Fibroblast of skin of abdomen (primary cell): ENCODE measurements at regions not wholly inside any gene's neighbourhood (a gene's known extent, or its start where the extent isn't known, plus 50 kb on each side); places are given as distances from the start of the nearest gene placed in this dataset.

Experiments used
- DNase-seq: peaks from one replicate; pipeline ENCODE4 v3.0.0-alpha.2; 2013

DNA sequence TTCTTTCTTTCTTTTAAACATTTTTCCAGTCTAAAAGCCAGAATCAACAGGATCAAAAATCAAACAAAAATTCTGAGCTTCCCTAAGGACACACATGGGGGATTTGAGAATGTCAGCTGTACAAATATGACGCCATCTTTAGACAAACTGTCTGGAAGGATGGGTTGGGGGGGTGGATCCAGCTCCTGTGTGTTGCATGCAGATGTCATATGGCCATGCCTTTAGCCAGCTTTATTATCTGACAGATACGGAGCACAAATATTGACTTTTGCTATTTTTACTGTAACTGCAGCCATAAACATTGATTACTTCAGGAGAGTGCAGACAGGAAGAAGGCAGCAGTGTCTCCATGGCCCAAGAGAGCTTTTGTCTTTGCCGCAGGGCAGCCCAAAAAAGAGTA is 279.4 kb upstream of the ELAC2 start:
- DNase-seq, result peak; percentile 17

DNA sequence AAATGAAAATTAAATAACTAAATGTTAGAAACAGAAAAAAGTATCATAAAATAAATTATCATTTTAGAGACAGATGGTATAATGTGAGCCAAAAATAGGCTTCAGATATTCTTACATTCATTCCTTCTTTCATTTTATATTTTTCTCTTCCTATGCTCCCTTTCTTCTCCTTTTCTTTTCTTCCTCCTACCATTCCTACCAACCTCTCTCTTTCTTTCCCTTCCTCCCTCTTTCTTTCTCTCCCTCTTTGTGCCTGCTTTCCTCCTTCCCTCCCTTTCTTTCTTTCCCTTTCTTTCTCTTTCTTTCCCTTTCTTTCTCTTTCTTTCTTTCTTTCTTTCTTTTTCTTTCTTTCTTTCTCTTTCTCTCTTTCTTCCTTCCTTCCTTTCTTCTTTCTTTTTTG is 275.6 kb upstream of the ELAC2 start:
- no peak for DNase-seq

DNA sequence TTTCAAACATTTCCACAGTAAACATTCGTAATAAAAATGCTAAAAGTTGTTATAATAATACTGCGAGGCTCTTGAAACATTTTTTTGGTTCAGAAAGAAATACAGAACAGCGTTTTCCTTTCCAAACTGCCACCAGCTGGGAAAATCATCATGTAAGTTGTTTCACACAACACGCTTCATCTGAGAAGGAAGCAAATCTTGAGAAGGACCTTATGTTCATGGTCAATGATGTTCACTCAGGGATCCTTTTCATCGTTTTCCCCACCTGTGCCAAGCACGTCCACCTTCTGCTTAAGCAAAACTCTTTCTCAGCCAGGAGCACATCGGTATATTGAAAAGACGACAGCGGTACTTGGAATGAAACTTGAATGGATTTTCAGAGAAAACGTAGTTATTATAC is 274.5 kb upstream of the ELAC2 start:
- no peak for DNase-seq

DNA sequence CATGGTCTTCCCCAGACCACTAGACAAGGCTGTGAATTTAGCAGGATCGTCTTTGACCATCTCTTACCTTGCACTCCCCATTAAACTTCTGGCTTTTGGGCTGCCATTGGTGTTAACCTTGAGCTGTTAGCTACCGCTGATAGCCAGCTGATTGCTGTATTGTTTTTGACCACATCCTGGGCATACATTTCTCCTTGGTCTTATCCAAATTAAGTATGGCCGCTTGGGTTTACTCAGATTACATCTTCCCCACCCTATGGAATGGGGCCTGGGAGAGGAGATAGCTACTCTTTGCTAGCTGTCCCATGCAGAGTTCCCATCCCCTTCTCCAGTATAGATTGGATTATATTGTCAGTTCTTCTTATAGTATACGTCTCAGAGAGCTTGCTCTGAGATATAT is 270.4 kb upstream of the ELAC2 start:
- no peak for DNase-seq

DNA sequence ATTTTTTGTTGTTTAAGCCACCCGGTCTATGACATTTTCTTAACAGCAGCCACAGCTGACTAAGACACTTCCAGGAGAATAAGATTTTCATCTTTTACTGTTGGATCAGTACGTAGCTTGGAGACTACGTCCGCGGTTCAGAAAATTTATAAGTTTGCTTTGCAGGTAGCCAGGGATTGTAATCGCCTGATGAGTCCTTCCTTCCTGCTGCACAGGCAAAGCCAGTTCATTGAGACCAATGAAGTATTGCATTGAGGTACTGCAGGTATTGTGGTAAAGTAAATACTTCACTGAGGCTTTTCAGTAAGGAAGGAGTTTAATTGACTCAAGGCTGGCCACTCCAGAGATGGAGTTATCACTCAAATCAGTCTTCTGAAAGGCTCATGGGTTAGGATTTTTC is 269.4 kb upstream of the ELAC2 start:
- no peak for DNase-seq

DNA sequence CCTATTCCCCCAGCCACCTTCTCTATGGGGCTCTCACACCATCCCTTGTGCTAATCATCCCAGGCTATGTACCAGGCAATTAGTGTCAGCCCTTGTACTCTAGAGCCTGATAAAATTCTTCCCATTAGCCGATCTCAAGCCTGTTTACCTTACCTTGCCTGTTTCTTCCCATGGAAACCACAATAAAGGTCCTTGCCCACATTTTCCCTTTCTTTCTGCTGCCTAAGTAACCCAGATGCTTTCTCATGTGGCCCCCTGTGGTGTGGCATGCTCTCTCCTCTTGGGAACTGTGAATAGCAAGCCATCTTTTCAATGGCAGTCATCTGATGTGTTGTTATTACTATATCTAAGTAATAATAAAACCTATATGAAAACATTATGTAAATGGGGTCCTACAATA is 265.8 kb upstream of the ELAC2 start:
- DNase-seq, result no peak

DNA sequence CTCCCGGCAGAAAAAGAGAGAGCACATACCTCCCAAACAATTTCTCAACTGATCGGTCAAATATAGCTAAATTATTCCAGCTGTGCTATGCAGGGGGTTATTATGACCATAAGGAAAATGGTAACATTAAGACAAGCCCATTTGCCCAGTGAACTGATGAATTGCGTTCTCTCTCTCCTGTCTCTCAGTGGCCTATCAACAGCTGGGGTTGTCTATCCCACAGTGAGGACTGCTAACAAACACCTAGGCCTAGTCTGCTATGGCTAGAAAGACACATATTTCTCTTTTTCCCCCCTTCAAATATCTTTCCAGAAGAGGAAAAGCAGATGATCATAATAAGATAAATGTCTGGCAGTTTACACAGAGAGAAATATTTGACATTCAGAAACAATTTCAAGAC is 263.8 kb upstream of the ELAC2 start:
- peak; percentile 30 for DNase-seq

DNA sequence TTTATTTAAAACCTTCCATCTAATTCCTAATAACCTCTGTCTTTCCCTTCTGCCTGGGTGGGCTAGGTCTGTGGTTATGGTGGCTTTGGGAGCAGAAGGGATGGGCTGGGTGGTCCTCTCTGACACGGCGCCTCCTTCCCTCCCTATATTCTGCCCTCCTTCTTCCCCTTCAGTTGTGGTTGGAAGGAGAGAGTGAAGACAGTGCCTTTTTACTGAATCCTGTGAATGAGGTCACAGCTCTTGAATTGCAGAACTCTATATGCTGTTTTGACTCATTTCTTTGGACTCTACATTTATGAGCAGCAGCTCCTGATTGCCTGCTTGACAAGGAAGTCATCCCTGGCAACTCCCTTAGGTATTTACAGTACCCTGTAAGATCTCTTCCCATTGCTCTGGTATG is 256.0 kb upstream of the ELAC2 start:
- DNase-seq, result peak; percentile 89

DNA sequence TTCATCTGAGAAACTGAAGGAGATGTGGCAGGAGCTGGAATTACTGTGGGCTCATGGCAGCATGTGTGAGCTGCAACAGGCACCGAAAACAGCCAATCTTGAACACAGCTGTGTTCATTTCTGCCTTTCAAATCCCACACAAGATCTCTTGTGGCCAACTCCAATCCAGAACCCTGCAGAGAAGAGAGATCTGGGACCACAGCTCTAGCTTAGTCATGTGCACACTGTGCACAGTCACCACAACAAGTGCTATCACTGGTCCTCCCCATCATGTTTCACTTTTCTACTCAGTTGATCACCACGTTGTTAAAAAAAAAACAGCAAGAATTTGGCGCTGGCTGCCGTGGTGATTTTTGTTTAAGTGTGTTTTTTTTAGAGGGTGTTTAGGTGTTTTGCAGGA is 254.5 kb upstream of the ELAC2 start:
- peak; percentile 39 for DNase-seq

DNA sequence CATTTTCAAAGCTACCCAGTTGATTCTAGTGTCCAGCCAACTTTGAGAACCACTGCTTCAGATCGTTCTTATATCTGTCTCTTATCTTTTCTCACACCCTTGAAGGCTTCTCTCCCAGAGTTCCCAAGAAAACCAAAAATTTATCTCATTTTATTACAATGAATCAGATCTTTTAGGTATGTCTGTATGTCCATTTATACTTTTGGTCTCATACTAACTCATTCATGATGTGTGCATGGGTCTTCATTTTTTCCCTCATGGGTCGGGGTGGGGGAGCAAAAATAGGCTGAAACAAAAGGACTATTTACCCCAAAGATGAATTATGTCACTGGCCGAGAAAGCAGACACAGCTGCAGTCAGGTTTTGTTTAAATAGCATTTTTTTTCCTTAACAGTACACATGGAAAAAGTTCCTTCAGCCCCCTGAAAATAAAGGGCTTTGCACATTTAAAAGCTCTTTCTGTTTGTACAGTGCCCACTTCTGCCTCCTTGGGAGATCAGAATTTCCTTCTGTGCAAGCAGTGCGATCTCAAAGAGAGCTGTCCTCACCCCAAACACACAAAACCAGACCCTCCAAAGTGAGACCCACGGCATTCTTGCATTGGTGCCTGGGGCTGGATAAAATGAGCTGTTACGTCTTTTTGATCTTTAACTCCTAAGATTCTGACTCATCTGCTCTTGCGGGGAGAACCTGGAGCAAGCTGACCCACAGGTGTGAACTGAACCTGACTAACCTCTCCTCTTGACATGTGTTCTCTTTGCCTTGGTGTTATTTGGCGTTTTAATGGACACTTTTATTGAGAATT is 251.2 kb upstream of the ELAC2 start:
- DNase-seq, result peak; percentile 56

DNA sequence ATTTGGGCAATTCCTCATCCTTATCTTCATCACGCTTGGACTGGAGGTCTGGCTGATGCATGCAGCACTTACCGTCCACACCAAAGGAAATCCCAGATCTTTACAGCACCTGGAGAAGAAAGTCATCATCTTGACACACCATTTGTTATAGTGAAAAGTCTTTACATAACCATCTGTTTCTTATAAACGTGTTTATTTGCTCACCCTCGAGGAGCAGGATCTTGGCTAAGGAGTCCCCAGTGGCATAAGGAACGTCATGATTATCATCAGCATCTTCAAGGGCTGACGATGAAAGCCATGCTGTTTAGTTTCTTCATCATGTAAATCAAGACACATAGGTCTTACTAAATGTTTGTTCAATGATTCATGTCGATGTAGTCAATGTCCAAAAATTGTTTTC is 248.8 kb upstream of the ELAC2 start:
- DNase-seq, result peak; percentile 93

DNA sequence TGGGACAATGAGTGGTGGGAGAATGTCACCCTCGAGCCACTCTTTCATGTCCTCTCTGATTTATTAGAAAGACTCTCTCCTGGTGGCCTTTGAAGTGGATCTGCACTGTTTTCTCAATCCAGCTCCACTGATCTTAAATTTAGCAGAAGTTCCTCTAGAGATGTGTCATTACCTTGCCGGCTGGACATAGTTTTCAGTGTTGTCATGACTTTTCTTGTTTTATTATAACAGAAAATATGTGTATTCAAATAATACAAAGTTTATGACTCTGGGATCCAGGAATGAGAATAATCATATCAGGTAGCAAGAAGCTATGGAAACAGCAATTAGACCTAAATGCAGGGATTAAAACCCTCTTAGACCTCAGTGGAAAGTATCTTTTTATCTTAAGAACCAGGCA is 247.5 kb upstream of the ELAC2 start:
- peak; percentile 42 for DNase-seq

DNA sequence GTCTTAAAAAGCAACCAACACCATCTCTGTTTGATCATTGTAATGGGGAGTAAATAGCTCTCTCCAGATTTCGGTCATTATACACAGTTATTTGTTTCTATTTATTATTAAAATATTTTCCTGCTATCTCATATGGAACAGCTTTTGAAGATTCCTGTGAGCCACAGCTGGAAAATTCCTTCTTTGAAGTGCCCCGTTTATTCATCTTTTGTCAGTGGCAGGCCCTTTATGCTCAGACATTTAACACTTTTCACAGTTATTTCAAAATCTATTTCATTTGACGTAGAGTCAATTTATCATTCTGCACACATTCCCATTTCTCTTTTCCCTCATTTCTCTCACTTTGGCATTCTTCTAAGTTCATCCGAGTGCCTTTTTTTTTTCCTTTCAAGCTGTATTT is 245.9 kb upstream of the ELAC2 start:
- DNase-seq, result no peak

DNA sequence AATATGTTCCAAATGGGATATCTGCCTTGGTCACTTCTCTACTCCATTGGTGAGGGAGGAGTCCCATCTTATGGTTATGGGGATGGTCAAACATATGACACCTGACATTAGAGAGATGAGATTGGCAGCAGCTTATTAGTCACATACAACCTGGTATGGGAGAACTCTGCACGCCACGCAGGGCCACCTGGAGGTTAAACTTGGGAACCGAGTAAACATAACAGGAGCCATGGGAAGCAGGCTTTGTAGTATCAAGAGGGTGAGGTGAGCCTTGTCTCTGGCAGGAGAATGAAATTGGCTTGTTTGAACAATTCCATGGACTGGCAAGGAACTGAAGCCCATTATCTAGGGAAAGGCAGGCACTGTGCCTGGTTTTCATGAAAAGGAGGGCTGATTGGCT is 238.7 kb upstream of the ELAC2 start:
- DNase-seq, result no peak

DNA sequence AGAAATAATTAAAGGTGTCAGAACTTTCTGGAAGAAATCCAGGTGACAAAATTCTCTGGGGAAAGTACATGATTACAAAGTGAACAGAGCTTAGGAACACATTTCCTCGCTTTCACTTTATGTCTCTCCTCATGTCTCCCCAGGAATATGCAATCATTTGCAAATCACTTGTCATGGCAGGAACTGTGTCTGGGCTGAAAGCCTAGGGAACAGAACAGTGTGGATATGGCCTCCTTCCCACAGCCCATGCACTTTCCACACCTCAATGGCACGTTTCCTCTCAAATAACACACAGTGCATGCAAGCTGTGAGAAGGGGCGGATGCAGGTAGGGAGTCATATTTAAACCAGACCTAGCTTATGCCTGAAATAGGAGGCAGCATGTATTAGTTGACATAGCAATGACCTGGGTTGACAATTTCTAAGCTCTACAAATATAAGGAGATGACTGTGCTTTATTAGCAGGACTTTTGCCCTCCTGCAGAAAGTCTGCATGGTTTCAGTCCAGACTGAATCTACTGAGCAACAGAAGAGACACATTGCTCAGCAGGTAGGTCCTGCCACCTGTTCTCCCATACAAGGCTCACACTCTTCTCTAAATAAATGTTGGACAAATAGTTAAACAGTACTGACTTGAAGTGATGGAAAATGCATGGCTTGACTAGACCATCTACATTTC is 236.0 kb upstream of the ELAC2 start:
- DNase-seq, result no peak

DNA sequence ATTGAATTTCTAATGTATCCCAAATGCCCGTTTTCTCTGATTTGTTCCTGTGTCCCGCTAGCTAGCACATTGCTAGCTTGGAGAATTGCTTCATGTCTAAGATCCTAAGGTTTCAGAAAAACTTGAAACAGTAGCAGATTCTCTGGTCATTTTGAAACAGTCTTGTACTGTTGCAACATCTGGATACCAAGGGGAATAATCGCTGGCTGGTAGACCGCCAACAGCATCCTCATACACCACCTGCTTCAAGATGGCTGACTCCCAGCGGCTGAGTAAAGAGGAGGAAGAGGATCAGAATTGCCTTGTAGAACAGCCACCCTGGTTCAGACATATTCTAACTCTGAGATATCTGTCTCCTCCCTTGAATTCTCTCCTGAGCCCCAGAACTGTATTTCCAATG is 226.7 kb upstream of the ELAC2 start:
- DNase-seq, result peak; percentile 47

DNA sequence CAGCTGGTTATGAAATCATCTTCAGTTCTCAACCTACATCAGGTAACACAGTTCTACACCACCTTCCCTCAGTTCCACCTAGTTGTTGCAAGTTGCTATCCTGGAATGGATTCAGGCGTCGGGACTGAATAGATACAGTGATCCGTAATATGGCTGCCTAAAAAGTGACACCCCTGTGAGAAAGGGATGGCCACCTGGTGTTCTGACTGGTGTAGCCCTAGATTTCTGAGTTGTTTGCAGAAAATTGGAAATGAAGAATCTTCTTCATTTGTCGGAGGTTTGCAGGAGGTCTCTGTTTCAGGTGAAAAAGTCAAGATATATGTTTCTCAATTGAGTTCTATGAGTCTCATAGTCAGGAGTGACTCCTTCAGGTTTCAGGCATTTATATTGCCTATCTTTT is 225.8 kb upstream of the ELAC2 start:
- no peak for DNase-seq

DNA sequence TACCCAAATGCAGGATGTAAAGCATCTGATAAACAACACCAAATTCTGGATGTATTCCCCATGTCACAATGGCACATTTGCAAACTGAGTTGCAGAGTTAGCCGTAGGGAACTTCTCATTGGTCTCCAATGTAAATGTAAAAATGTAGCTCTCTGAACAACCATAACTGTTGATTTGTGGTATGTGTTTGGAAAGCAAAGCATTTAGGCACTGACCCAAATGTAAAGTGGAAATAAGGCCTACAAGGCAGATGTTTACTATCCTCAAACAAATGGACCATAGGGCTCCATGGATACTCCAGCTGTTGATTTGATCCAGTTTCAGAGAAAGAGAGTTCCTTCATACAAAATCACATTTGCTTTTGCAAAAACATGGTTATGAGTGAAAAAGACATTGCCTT is 223.0 kb upstream of the ELAC2 start:
- no peak for DNase-seq

DNA sequence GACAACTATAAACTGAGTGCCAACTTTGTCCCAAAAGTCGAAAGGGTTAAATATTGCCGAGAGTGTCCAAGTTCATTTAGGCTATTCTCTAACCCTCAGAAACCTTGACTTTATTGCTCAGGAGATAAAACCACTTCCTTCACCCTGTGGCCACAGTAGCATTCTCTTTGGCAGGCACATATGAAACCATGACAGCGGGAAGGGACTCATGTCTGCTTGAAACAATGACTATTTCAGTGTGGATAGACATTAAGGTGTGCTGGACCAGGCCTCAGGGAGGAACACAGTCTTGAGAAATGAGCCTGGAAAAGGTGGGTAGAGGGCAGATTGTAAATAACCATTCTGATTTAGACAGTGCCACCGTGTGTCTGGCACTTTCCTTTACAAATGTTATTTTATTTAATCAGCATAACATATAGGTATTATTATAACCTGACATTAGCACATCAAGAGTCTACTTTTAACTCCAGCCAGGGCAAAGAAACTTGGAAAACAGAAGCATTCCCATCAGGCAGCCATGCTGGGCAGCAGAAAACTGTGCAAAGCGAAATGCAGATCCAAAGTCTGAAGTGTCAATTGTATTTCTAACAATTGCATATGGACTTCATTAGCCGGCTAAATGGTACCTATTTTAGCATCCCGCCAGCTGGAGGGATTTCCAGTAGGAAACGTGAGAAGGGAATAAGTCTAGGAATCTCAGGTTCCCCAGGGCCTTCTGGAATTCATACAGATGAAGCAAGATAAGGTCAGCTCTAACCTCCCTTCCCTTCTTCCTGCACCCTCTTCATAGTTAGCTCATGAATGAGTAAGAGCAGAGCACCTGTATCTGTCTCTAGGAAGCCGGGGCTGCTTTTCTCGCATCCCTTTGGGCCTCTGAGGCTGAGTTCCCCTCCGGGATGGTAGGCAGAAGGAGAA is 212.8 kb upstream of the ELAC2 start:
- peak; percentile 61 for DNase-seq

DNA sequence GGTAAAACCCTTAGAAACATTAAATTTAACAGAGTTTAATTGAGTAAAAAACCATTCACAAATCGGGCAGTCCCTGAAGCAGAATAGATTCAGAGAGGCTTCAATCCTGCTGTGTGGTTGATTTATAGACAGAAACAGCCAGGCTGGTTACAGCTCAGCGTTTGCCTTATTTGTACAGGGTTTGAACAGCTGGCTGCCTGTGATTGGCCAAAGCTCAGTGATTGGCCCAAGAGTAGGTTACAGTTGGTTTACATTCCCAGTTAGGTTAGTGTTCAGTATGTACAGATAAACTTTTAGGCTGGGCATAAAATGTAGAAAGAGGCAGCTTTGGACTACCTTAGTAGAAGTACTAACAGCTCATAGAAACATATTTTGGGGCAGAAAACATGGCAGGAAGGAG is 210.4 kb upstream of the ELAC2 start:
- DNase-seq, result peak; percentile 5

DNA sequence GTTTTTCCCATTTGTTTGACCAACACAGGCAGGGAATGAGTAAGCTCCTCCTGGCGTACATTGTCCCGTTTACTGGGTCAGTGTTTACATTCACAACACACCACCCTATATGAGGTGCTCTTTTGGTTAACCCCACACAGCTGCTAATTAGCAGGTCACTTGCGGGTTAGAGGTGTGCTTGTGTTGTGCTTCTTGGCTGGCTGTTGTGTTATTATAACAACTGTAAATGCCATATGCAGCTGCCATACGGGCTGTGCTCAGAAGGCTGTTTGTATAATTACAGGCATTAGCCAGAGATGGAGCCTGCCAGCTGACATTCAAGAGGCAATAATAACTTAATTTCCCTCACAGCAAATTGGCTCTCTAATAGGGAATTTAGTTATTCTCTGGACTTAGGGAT is 205.1 kb upstream of the ELAC2 start:
- DNase-seq, result no peak

DNA sequence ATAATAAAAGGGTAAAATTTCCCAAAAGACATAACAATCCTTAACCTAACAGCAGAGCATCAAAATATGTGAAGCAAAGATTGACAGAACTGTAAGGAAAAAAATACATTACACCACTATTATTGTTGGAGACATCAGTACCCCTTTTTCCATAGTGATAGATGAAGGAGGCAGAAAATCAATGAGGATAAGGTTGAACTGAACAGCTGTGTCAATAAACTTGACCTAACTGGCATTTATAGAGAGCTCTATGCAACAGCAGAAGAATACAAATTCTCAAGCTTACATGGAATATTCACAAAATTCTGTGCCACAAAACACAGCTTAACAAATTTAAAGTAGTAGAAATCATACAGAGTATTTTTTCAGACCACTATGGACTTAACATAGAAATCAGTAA is 195.0 kb upstream of the ELAC2 start:
- no peak for DNase-seq

DNA sequence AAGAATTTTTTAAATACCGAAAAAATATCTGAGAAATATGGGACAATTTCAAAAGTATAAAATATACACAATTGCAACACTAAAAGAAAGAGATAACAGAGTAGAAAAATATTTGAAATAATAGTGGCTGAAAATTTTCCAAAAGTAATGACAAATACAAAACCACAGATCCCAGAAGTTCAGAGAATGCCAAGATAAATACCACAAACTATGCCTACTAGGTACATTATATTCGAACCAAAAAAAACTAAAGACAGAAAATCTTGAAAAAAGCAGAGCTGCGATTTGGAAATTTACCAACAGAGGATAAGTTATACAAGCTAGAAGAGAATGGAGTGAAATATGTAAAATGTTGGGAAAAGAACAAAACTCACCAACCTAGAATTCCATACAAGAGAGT is 191.3 kb upstream of the ELAC2 start:
- DNase-seq, result peak; percentile 78
